GM10266 (cell line): ENCODE measurements at regions not wholly inside any gene's neighbourhood (a gene's known extent, or its start where the extent isn't known, plus 50 kb on each side); places are given as distances from the start of the nearest gene placed in this dataset.
"Not testable (repeated sequence)": the region's sequence is repeated elsewhere in the genome, so short reads cannot be mapped to it uniquely, and the experiment has no call there.

Source experiments
- DNase-seq: peaks from one replicate; pipeline ENCODE4 v3.0.0; 2012; ENCODE audit errors: extremely low spot score
- CTCF ChIP-seq: IDR thresholded peaks from 2 replicates; pipeline ENCODE4 v1.5.1; 2012; ENCODE audit warnings: mild to moderate bottlenecking, low read depth; ENCODE audit not compliant: control insufficient read depth, insufficient read depth; ENCODE audit errors: missing control alignments

DNA sequence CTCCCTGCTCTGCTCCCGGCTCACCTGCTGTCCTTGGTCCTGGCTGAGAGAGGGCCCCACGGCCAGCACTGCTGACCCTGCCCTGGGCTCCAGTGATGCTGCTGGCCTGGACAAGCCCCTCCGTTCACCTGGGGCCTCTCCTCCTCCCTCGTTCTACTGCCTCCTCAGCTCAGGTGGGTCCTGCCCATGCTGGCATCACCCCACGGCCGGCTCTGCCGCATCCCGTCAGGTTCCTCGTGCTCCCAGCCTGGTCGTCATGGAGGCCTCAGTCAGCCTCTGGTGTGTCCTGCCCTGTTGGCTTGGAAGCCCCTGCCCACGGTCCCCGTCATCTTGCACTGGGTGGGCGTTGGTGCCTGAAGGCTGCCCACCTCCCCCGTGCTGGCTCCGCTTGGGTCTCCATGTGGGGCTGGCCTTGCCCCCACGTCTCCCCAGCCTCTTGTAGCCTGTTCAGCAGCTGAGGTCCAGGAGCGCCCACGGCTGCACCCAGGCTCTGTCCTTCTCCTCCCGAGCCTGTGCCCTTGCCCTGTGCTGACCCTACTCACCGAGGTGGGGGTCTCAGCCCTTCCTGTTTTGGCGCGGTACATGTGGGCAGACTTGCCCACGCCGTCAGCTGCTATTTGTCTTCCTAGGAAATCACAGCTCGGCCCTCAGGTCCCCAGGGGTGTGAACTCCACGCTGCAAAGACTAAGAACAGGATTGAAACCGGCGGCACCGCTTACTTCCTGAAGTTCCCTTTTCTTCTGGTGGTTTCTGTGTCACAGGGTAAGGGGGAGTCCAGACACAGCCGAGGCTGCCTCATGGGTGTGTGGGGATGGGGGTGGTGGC, 121.6 kb downstream of the TMEM121 start:
- TF ChIP-seq CTCF = no peak
- no peak for DNase-seq

GRCh38 chr14:105648609-105649535, 122.5 kb downstream of the TMEM121 start:
- DNase-seq = not testable (repeated sequence)

DNA sequence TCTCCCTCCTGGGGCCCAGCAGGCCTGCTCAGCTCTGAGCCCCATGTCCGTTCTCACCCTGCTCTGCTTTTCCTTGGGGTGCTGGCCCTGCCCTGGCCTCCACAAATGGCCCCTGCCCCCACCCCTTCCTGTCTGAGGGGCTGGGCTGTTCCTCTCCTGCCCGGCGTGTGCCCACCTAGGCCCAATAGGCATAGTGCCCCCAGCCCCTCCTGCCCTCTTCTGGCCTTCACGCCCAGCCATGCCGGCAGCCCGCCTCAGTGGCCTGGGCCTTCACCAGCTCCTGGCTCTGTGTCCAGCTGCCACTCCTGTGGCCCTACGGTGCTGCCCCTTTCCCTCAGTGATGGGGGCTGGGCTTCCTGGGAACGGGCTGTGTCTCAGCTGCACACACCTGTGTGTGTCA, 125.9 kb downstream of the TMEM121 start:
- not testable (repeated sequence) for DNase-seq

GRCh38 chr14:105653921-105654320, 127.5 kb downstream of the TMEM121 start:
- not testable (repeated sequence) for DNase-seq

DNA sequence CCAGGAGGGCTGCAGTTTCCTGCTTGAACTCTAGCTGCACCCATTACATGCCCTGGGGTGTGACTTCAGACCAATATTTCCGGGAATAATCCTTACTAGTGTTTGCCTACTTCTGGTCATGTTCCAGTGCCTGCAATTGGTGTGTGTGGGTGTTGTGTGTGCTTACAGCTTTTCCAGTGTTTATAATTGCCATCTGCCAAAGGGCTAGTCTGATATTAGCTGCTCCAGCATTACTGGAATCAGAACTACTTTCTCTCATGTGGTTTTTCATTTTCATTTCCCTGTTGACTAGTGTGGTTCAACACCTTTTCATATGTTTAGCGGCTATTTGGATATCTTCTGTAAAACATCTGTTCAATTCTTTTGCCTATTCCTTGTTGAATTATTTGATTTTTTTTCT, 132.9 kb downstream of the TMEM121 start:
- not testable (repeated sequence) for DNase-seq

DNA sequence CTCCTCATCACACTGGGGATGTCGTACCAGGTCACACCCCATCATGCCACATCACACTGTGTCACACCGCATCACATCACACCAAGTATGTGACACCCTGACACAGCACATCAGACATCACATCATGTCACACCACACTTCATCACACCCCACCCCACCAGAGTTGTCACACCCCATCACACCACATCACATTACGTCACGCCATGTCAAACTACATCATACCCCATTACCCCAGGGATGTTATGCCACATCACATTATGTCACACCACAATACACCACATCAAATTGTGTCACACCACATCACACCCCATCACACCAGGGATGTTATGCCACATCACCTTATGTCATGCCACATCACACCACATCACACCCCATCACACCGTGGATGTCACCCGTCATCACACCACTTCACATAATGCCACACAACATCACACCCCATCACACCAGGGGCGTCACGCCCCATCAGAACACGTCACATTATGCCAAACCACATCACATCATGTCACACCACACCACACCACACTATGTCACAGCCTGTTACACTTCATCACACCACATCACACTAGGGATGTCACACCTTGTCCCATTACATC, 133.6 kb downstream of the TMEM121 start:
- TF ChIP-seq CTCF = no peak
- DNase-seq = no peak

DNA sequence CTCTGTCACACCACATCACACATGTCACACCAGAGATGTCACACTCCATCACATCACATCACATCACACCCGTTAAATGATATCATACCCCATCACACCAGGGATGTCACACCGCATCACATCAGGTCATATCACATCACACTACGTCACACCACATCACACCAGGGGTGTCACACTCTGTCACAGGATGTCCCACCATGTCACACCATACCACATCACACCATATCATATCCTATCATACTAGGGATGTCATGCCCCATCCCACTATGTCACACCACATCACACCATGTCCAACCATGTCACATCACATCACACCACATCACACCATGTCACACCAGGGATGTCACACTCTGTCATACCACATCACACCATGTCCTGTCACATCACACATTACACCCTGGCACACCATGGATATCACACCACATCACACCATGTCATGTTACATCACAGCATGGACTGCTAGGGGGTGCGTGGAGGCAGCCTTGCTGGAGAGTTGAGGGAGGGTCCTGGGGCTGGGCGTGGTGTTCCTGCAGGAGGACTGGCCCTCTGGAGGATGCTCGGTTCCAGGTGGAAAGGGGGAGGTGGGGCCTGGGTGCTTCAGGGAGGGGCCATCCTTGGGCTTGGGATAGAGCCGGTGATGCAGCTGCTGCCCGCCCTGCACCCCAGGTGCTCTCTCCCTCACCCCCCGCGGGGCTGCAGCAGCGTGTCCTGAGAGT, 134.6 kb downstream of the TMEM121 start:
- TF ChIP-seq CTCF = no peak
- DNase-seq = no peak

DNA sequence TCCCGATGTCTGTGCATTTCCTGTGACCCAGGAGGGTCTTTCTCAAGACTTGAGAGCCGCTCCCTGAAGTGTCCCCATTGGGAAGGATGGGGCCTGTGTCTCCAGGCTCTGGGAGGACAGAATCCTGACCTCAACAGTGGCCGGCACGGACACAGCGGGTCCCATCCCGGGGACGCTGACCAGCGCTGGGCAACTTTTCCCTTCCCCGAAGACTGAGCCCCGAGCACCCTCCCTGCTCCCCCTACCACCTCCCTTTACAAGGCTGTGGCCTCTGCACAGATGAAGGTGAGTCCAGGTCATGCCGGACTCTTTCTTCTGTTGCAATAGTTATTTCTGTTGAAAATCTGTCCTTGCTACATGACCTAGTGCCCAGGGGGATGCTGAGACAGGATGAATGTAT, 135.7 kb downstream of the TMEM121 start:
- not testable (repeated sequence) for DNase-seq

DNA sequence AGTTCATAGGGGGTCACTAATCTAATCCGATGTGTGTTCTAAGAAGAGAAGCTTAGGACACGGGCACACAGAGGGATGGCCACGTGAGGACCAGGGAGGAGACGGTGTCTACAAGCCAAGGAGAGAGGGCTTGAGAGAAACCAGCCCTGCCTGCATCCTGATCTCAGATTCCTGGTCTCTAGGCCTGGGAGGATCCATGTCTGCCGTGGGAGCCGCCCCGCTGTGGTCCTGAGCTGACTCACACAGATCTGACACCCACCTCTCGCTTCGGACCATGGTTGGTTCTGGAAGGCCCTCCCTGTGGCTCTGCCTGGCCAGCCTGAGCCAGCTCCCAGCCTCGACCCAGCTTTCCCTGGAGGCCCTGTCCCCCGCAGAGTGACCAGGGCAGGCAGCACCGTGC, 136.2 kb downstream of the TMEM121 start:
- not testable (repeated sequence) for DNase-seq

GRCh38 chr14:105663323-105663722, 136.9 kb downstream of the TMEM121 start:
- not testable (repeated sequence) for DNase-seq

DNA sequence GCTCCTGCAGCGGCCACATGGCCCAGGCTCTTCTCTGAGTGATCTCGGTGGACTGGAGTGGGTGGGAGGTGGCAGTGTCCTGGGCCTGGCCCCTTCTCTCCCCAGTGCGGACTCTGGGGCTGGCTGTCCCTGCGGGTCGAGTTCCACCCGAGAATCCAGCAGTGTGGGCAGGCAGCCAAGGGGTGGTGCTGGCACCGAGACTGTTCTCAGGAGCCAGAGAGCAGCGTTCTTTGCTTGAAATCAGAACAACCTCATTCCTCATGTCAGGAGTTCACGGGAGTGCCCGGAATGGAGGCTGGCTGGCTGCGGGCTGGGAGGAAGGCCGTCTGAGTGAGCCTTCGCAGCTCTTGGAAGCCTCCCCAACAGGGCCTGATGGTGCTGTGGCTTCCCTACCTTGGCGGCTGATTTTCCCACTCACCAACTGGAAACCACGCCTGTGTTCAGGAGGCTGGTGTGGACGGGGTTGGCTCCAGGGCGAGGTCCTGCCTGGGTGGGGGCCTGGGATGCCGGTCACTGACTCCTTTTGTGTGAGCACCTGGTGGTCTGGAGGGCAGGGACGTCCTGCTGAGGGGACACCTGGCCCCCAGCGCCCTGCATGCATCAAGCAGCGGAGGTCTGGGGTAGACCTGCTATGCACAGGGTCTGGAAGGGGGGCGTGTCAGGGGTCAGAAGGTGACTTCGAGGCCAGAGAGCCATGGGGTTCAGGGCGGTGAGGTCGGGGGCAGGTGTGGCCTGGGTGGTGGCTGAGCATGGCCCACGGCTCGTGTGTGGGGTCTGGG, 137.6 kb downstream of the TMEM121 start:
- not testable (repeated sequence) for DNase-seq
